HG03025 (cell line): ENCODE measurements at regions not wholly inside any gene's neighbourhood (a gene's known extent, or its start where the extent isn't known, plus 50 kb on each side); places are given as distances from the start of the nearest gene placed in this dataset.
"Not testable (repeated sequence)": the region's sequence is repeated elsewhere in the genome, so short reads cannot be mapped to it uniquely, and the experiment has no call there.

Source experiments
- ATAC-seq: cut with Tn5 transposase; IDR thresholded peaks from one replicate; pipeline ENCODE4 v1.9.1; 2021; ENCODE audit warnings: mild to moderate bottlenecking, moderate library complexity; ENCODE audit not compliant: unreplicated experiment, low FRiP score

- ATAC-seq: no peak
Observed at GRCh38 chr18:51569561-51569960, 372.1 kb upstream of the MEX3C start.

- not testable (repeated sequence) for ATAC-seq
Observed at GRCh38 chr18:51570071-51570470, 372.6 kb upstream of the MEX3C start.

DNA sequence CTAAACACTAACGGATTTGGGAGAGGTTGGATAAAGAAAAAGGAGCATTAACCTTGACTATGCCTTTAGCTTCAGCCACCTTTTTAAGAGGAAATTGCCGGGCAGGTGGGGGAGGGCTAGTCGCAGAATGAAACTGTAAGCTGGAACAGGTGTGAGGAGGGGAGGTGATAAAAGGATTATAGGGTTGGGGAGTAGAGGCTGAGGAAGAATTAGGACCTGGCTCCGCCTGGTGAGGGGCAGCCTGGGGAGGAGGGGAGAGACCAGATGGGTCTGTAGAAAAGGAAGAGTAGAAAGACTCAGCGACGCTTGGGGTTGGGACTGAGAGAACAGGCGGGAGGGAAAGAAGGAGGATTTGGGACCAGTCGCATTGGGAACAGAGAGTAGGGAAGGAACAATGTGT, 376.4 kb upstream of the MEX3C start:
- not testable (repeated sequence) for ATAC-seq

GRCh38 chr18:51575171-51575570, 377.7 kb upstream of the MEX3C start:
- no peak for ATAC-seq

- no peak for ATAC-seq
Observed at GRCh38 chr18:51578406-51578980, 381.0 kb upstream of the MEX3C start.

GRCh38 chr18:51580580-51580979, 383.1 kb upstream of the MEX3C start:
- no peak for ATAC-seq

- ATAC-seq: no peak
Observed at GRCh38 chr18:51582551-51582950, 385.1 kb upstream of the MEX3C start.

DNA sequence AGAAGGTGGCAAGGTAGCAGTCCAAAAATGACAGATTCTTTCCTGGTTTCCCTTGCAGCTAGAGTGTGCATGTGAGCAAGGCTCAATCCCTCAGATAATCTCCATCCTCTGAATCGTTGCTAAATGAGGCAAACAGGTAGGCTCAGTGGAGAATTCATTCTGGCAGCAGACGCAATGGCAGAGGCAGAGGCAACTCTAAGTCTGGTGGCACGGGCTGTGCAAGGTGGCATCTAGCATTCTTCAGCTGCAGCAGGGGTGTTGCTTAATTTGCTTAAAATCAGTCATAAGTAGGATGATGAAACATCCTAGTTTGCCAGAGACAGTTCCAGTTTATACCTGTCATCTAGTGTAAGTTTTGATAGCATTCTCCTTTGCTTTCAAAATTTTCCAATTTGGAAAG, 391.1 kb upstream of the MEX3C start:
- no peak for ATAC-seq

GRCh38 chr18:51593931-51594330, 396.4 kb upstream of the MEX3C start:
- ATAC-seq: no peak

DNA sequence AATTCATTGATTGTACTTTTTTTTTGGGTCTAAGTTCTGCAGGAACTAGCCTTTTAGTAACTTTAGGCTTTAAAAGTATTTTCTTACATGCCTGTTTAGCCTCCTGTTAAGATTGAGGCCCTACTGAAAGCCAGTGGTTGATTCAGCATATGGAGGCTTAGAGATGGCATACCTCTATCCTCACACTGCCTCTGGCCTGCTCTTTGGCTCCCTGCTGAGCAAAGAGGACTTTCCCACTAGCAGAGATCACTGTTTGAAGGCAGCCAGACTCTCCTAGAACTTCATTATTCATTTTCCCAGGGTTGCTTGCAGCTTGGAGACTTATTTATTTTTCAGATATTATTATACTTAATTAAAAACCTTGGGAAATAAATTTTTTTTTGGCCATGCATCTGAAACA, 405.6 kb upstream of the MEX3C start:
- no peak for ATAC-seq

GRCh38 chr18:51603551-51603950, 406.1 kb upstream of the MEX3C start:
- ATAC-seq: no peak

GRCh38 chr18:51610481-51610880, 413.0 kb upstream of the MEX3C start:
- ATAC-seq: no peak

- no peak for ATAC-seq
Observed at GRCh38 chr18:51611326-51611725, 413.8 kb upstream of the MEX3C start.

GRCh38 chr18:51614033-51614432, 416.6 kb upstream of the MEX3C start:
- no peak for ATAC-seq

- no peak for ATAC-seq
Observed at GRCh38 chr18:51614967-51615571, 417.6 kb upstream of the MEX3C start.

GRCh38 chr18:51617167-51617566, 419.7 kb upstream of the MEX3C start:
- ATAC-seq: no peak

DNA sequence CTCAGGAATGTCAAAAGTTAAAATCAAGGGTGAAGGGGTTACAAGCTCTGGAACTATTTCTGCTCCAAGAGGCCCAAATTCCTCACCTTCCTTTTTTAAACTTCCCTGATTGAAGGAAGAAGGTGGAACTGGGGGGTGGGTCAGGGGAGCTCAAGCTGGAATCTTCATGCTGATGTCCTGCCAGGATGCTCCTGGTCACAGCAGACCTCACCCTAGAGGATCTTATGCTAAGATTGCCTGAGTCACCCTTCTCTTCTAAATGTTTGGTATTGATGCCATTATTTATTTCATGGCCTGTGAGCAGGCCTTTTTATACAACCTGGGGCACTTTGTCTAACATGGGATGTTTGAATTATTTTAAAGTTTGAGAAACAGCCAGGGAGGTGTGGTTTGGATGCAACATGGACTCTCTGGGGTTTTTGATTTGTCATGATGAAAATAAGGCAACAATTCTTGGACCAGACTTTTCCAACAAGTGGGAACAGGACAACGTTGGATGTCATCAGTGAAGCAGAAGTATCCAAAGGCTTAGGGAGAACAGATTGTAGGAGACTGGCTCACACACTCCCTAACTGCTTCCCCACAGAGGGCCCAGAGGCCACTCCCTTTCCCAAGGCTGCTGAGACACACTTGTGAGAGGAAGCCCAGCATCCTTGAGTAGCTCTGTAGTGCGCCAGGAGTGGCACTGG, 420.2 kb upstream of the MEX3C start:
- no peak for ATAC-seq

DNA sequence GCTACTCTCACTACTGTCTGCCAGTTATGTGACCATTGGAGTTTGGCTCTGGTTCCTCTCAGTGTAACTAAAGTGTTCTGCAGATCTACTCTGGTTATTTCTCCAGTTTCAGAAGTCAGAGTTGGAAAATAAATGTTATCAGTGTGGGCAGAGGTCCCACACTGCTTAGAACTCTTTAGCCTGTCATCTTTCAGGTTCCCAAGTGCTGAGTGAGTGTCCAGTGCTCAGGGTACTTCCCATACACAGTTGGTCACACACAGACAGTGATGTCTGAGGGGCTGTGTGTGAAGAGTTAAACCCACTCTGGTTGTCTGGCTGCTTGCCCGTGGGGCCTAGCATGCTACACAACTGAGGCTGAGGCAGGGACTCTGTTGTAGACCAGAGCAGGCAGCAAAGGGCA, 421.8 kb upstream of the MEX3C start:
- no peak for ATAC-seq

- ATAC-seq: peak; percentile 50
Observed at GRCh38 chr18:51621113-51621863, 423.8 kb upstream of the MEX3C start.

DNA sequence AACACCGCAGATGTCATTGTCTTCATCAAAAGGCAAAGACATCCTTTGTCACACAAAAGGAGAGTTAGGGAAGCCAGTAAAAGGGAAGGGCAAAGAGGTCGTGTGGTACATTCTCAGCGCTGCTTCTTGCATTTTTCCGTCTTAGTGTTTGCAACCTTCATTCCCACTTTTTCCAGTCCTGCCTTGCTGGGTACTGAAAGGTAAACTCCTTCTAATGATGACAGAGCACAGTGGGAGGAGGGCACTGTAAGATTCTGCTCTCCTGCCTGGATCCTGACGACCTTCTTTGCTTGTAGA, 424.3 kb upstream of the MEX3C start:
- no peak for ATAC-seq

- no peak for ATAC-seq
Observed at GRCh38 chr18:51622702-51623101, 425.2 kb upstream of the MEX3C start.

GRCh38 chr18:51623653-51624052, 426.2 kb upstream of the MEX3C start:
- ATAC-seq: no peak
